Esophagus (tissue), 2 donors: ENCODE measurements at regions not wholly inside any gene's neighbourhood (a gene's known extent, or its start where the extent isn't known, plus 50 kb on each side); places are given as distances from the start of the nearest gene placed in this dataset.

Experiments used
- H3K27ac ChIP-seq, 2 donors: one replicate each; pipeline ENCODE4 v1.5.1; 2013; ENCODE audit warnings: low read depth in 2 of 2, mild to moderate bottlenecking in 2 of 2, inconsistent platforms in 1 of 2, low read length in 1 of 2, moderate library complexity in 1 of 2
- H3K27me3 ChIP-seq, 2 donors: one replicate each; pipeline ENCODE4 v1.6.1; 2013; ENCODE audit warnings: low read length in 2 of 2, control low read depth in 1 of 2, mild to moderate bottlenecking in 1 of 2; ENCODE audit not compliant: insufficient read depth in 2 of 2, control insufficient read depth in 1 of 2
- H3K36me3 ChIP-seq, 2 donors: one replicate each; pipeline ENCODE4 v1.6.1; 2013; ENCODE audit warnings: low read length in 1 of 2; ENCODE audit not compliant: control insufficient read depth in 2 of 2, insufficient read depth in 2 of 2
- H3K4me1 ChIP-seq, 2 donors: one replicate each; pipeline ENCODE4 v1.6.1; 2013; ENCODE audit warnings: low read length in 1 of 2; ENCODE audit not compliant: control insufficient read depth in 2 of 2, insufficient read depth in 2 of 2
- H3K4me3 ChIP-seq, 2 donors: one replicate each; pipeline ENCODE4 v1.5.1; 2013; ENCODE audit warnings: low read length in 2 of 2, mild to moderate bottlenecking in 2 of 2, low read depth in 1 of 2, moderate library complexity in 1 of 2
- H3K9me3 ChIP-seq, 2 donors: one replicate each; pipeline ENCODE4 v1.6.1; 2013; ENCODE audit warnings: mild to moderate bottlenecking in 2 of 2, low read depth in 1 of 2, low read length in 1 of 2, moderate library complexity in 1 of 2; ENCODE audit not compliant: control insufficient read depth in 2 of 2, insufficient read depth in 1 of 2
- WGBS, 2 donors: extraction: QIAGEN DNeasy Blood & Tissue Kit; methylation state at CpG; one replicate each; pipeline ENCODE4 v1.1.7; 2013; 5-methylcytosine and 5-hydroxymethylcytosine counted together
- donor health status: healthy with polysubstance abuse.
- donor health status: Bipolar disorder and iron deficiency.

DNA sequence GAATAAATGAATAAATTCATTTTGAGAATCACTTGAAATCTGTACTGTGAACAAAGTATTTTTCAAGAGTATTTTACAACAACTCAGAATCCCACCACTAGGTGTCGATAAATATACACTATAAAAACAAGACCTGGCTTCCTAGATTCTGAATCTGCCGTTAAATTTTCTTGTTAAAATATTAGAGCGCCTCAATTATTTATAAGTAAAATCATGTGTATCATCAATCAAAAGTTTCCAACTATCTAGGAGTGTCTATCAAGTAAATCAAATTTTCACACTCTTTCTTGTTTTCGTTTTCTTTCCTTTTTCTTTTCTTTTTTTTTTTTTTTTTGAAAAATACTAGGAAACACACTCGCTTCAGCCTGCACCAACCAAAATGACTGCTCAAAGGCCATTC, 179.2 kb upstream of the DCN start:
- Histone ChIP-seq H3K36me3 (no peaks in the 10 kb centered on the region), H3K9me3 (no peaks in the 10 kb centered on the region), H3K27ac (no peak overlapping the region), H3K27me3 (no peaks in the 10 kb centered on the region), H3K4me3 (no peak overlapping the region), H3K4me1 (no peaks in the 10 kb centered on the region)
- WGBS, 2 donors = 27 to 29% methylated on average over 5 of the region's 5 CpGs

DNA sequence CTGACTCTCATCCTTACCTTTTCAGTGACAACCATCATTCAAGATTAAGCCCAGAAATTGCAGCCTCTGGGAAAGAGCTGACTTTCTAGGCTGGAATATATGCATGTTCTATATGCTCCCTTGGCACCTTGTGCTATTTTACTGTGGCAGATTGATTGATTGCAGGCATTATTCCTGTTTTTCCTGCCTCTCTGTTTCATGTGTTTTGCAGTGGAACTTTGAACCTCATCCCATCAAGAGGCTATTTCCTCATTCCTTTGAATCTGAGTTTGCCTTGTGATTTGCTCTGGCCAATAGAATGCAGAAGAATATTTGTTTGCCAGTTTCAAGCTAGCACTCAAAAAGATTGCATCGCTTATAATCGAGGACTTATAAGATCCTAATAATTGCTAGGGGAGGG, 174.8 kb upstream of the DCN start:
- H3K27ac ChIP-seq = no peak overlapping the region
- H3K4me1 ChIP-seq = no peaks in the 10 kb centered on the region
- no peak overlapping the region for H3K4me3 ChIP-seq
- no peaks in the 10 kb centered on the region for H3K9me3 ChIP-seq
- H3K27me3 ChIP-seq = no peaks in the 10 kb centered on the region
- whole genome bisulfite sequencing, 2 donors = 47 to 59% methylated on average over 2 of the region's 2 CpGs
- H3K36me3 ChIP-seq = no peaks in the 10 kb centered on the region

DNA sequence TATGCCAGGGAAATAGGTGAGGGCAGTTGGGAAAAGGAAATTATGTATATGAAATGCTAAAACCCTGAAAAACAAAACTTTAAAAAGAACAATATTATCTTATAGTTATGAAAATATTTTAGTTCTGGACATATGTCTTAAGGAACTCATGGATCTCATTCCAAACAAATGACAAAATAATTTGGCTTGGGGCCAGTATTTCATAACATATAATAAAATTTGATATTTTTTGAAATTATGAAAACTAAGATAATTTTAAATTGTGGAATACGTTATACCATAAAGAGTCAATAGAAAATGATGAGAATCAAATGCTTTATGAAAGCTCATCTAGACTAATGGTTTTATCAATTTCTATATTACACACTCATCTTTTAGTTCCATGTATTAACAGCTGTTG, 173.8 kb upstream of the DCN start:
- Histone ChIP-seq H3K27me3 (no peaks in the 10 kb centered on the region), H3K4me1 (no peaks in the 10 kb centered on the region), H3K9me3 (no peaks in the 10 kb centered on the region), H3K27ac (no peak overlapping the region), H3K4me3 (no peak overlapping the region), H3K36me3 (no peaks in the 10 kb centered on the region)
- 87 to 92% methylated on average over 1 of the region's 1 CpG for WGBS, 2 donors

DNA sequence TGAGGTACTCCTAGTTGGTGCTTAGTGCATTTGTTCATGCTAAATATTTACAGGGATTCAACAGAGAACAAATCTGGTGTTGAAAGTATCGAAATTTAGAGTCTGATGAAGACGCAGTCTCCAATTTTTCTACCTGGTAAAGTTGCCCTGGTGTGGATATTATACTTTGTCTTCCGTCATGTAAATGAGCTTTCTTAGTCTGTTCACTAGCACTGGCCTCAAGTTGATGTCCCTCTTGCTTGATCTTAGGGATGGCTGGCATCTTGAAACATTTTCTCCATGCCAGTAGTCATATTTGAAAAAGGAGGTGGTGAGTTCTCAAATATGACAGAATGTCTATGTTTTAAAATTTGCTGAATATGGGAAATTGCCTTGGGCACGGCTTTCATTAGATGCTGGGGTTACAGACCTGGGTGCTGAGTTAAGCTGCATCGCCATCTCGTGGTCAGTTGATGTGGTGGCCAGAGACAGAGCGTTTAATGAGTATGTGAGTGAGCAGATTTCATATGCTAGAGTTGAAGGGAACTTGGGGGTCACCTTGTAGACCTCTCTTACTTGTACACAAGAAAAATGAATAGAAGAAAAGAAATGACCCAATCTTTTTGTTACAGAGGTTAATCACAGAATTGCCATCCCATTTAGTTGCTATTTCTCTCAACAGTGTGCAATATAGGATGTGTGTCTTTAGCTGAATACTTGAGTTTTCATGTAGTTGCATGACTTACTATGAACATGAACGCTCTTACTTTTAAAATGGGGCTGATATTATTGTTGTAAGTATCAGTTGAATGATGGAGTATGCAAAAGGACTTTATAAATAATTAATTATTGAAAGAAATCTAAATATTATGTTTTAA, 172.8 kb upstream of the DCN start:
- WGBS, 2 donors = 33 to 36% methylated on average over 8 of the region's 8 CpGs
- Histone ChIP-seq H3K4me1 (no peaks in the 10 kb centered on the region), H3K36me3 (no peaks in the 10 kb centered on the region)

DNA sequence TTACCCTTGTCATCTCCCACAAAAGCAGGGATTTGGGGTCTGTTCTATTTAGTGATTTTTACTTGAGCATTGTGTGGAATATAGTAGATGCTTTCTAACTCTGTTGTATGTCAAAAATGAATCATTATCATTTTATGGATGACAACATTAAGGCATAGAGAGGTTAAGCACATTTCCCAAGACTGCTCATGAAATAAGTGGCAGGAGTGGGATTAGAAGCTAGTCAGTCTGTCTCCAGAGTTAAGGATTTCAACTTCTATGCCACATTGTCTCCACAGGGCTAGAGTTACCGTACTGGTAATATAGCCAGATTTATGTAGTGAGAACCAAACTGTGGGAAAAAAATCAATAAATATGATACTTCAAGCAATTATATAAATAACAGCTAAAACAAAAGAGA, 170.6 kb upstream of the DCN start:
- no peaks in the 10 kb centered on the region for H3K36me3 ChIP-seq
- H3K4me1 ChIP-seq = no peaks in the 10 kb centered on the region
- no peak overlapping the region for H3K27ac ChIP-seq
- no peaks in the 10 kb centered on the region for H3K9me3 ChIP-seq
- H3K4me3 ChIP-seq = no peak overlapping the region
- H3K27me3 ChIP-seq = no peaks in the 10 kb centered on the region
- 86 to 87% methylated on average over 1 of the region's 1 CpG for WGBS, 2 donors

More for the DNA sequence above, 172.8 kb upstream of the DCN start:
- Histone ChIP-seq H3K4me3 (no peak overlapping the region), H3K27me3 (no peaks in the 10 kb centered on the region), H3K27ac (no peak overlapping the region), H3K9me3 (no peaks in the 10 kb centered on the region)

DNA sequence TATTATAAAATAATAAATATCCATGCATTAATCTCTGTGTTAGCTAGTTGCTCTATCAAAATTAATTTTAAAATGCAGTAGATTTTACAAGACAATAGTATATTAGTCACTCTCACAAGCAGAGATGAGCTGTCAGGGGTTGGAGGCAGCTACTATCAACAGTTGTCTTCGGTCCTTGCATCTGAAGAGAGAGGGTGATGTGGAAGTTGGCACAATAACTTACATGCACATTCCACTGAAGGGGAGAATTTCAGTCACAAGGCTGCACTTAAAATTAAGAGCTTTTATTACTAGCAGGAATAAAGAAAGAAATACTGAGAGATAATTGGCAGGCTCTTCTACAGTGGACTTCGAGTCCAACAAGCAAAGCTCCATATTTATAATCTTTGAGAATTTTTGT, 166.9 kb upstream of the DCN start:
- Histone ChIP-seq H3K27ac (no peak overlapping the region), H3K27me3 (no peaks in the 10 kb centered on the region), H3K4me1 (no peaks in the 10 kb centered on the region), H3K9me3 (no peaks in the 10 kb centered on the region), H3K36me3 (no peaks in the 10 kb centered on the region), H3K4me3 (no peak overlapping the region)
- 69% methylated on average over 2 of the region's 2 CpGs for WGBS, 2 donors

DNA sequence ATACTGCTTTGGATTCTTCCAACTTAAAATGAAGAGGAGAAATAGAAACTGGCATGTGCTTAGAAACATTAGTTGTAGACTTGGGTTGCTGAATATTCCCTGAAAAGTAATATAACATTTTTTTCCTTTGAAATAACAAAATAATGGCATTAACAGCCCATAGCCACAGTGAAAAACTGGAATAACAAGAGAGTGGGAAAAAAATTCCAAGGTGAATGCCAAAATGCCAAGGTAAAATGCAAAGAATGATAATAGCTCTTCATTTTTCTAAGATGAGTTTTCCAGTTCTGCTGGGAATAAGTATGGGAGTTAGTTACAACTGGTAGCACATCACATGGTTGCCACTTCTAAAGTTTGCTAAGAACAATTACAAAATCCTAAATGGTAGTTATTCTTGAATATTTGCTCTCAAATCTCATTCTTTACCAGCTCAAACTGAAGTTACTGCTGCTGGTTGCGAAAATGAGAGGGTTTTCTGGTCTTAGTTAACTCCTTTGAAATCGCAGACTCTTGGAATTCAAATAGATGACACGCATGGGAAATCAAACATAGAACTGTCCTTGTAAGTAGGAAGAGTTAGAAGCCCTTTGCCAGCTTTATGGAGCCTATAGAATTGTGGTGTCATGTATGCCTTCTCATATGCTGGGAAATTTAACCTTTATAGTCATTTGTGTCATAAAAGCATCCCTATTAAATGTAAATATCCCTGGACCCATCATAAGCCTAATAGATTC, 165.0 kb upstream of the DCN start:
- no peaks in the 10 kb centered on the region for H3K9me3 ChIP-seq
- H3K4me1 ChIP-seq = no peaks in the 10 kb centered on the region
- no peaks in the 10 kb centered on the region for H3K27me3 ChIP-seq
- no peaks in the 10 kb centered on the region for H3K36me3 ChIP-seq
- 67 to 82% methylated on average over 3 of the region's 3 CpGs for WGBS, 2 donors
- H3K27ac ChIP-seq = no peak overlapping the region
- no peak overlapping the region for H3K4me3 ChIP-seq

DNA sequence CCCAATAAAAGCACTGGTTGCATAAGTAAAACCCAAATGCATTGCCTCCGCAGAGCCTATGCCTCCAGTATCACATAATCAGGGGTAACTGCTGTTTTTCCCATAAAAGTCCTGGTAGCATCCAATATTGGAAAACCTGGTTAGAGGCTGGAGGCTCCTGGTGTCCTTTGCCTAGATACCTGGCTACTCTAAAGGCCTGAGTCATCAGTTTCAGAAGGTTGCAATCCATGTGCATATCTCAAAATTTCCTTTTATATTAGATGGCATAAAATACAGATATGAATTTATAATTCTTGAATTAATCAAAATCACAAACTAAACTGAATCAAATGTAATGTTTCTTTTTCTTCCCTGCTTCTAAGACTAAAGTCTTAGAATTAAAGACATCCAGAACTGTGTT, 164.2 kb upstream of the DCN start:
- Histone ChIP-seq H3K9me3 (no peaks in the 10 kb centered on the region), H3K27me3 (no peaks in the 10 kb centered on the region), H3K4me1 (no peaks in the 10 kb centered on the region), H3K4me3 (no peak overlapping the region), H3K36me3 (no peaks in the 10 kb centered on the region), H3K27ac (no peak overlapping the region)
- 90 to 94% methylated on average over 1 of the region's 1 CpG for WGBS, 2 donors

DNA sequence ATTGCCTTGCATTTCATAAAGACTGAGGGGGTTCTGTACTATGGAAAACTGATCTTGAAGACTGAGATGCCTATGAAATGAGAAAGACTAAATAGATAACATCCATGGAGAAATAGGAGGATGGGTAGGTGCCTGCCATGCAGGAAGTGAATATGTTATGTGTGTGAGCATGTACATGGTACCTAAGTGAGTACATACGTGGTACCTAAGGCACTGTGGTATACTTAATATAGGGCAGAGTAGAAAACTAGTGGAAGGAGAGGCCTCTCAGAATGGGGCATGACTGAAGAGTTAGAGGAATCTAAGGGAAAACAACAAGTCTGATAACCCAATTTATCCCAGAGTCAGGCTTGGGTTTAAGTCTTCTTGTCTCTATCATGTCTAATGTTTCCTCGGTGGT, 161.8 kb upstream of the DCN start:
- H3K4me1 ChIP-seq = no peaks in the 10 kb centered on the region
- no peak overlapping the region for H3K4me3 ChIP-seq
- no peak overlapping the region for H3K27ac ChIP-seq
- H3K36me3 ChIP-seq = no peaks in the 10 kb centered on the region
- 91 to 94% methylated on average over 2 of the region's 2 CpGs for WGBS, 2 donors
- no peaks in the 10 kb centered on the region for H3K9me3 ChIP-seq
- no peaks in the 10 kb centered on the region for H3K27me3 ChIP-seq

DNA sequence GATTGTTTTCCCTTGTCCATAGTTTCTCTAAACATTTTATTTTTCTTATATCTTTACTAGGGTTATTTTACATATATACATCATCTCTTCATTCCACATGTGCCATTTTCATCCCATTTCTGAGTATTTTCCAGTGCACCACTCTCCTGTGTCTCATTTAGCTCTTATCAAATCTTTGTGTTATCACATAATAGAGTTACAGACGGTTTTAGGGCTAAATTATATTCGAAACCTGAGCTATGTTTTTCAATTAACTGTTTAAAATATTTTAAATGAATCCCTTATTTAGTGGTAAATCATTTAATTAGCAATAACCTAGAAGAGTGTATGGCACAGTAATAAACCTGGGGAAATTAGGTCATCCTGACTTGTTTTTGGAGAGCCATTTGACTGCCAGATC, 160.4 kb upstream of the DCN start:
- no peaks in the 10 kb centered on the region for H3K4me1 ChIP-seq
- H3K27me3 ChIP-seq = no peaks in the 10 kb centered on the region
- H3K4me3 ChIP-seq = no peak overlapping the region
- H3K27ac ChIP-seq = no peak overlapping the region
- 79 to 88% methylated on average over 2 of the region's 2 CpGs for WGBS, 2 donors
- no peaks in the 10 kb centered on the region for H3K36me3 ChIP-seq
- no peaks in the 10 kb centered on the region for H3K9me3 ChIP-seq
